ENCODE measurements at regions not wholly inside any gene's neighbourhood (a gene's known extent, or its start where the extent isn't known, plus 50 kb on each side); places are given as distances from the start of the nearest gene placed in this dataset.
"Not testable (repeated sequence)": the region's sequence is repeated elsewhere in the genome, so short reads cannot be mapped to it uniquely, and the experiment has no call there.

DNA sequence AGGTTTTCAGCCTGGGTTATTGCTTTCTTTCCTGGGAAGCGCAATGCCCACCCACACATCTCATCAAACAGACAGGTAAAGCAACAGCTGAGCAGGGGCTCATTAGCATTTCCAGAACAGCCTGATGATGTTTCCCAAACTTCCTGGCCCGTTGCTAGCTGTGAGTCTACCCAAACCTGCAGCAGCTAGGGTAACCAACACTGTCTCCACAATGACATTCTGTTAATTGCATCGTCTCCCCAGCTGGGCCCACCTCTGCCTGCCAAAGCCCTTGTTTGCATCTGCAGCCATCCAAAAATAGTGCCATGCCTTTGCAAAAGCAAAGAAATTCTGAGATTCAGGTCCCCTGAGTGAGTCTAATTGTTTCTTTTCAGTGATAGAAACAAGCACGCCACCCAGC lies 273.0 kb downstream of the MED10 start:
- no peak overlapping the region for H3K27ac ChIP-seq (ENCODE audit: low read depth in 2 of 2, low read length in 1 of 2)
- no peaks in the 10 kb centered on the region for H3K9me3 ChIP-seq (ENCODE audit: control insufficient read depth in 2 of 2, insufficient read depth in 1 of 2, low read depth in 1 of 2, low read length in 1 of 2)
- no peak overlapping the region for H3K4me3 ChIP-seq (ENCODE audit: low read depth in 1 of 2, low read length in 2 of 2)
- H3K36me3 ChIP-seq (ENCODE audit: control insufficient read depth in 2 of 2, insufficient read depth in 2 of 2, low read length in 1 of 2): no peaks in the 10 kb centered on the region
- WGBS, 2 donors: 65 to 74% methylated on average over 4 of the region's 4 CpGs
- H3K27me3 ChIP-seq (ENCODE audit: control insufficient read depth in 1 of 2, insufficient read depth in 2 of 2, low read length in 2 of 2): no peaks in the 10 kb centered on the region
- H3K4me1 ChIP-seq (ENCODE audit: control insufficient read depth in 2 of 2, insufficient read depth in 2 of 2, low read length in 1 of 2): no peaks in the 10 kb centered on the region

DNA sequence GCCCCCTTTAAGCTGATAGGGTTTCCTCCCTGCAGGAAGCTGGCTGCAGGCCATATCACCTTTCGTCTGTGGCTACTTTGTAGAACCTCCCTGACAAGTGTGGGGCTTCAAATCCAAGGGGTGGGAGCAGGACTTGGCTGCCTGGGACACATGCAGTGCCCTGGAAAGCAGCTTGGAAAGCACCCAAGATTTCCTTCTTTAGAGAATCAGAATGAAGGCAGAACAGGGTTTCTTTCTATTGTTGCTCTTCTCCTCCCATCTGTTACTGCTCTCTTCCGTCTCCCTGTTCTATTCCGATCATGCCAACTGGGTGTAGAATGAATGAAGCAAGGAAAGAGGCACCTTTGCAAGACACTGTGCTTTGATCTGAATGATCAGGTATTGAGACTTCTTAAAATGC lies 282.2 kb downstream of the MED10 start:
- H3K36me3 ChIP-seq (ENCODE audit: control insufficient read depth in 2 of 2, insufficient read depth in 2 of 2, low read length in 1 of 2): no peaks in the 10 kb centered on the region
- H3K4me3 ChIP-seq (ENCODE audit: low read depth in 1 of 2, low read length in 2 of 2): no peak overlapping the region
- H3K27ac ChIP-seq (ENCODE audit: low read depth in 2 of 2, low read length in 1 of 2): no peak overlapping the region
- H3K4me1 ChIP-seq (ENCODE audit: control insufficient read depth in 2 of 2, insufficient read depth in 2 of 2, low read length in 1 of 2): no peaks in the 10 kb centered on the region
- WGBS, 2 donors: 45 to 46% methylated on average over 3 of the region's 3 CpGs
- H3K9me3 ChIP-seq (ENCODE audit: control insufficient read depth in 2 of 2, insufficient read depth in 1 of 2, low read depth in 1 of 2, low read length in 1 of 2): no peaks in the 10 kb centered on the region
- no peaks in the 10 kb centered on the region for H3K27me3 ChIP-seq (ENCODE audit: control insufficient read depth in 1 of 2, insufficient read depth in 2 of 2, low read length in 2 of 2)

DNA sequence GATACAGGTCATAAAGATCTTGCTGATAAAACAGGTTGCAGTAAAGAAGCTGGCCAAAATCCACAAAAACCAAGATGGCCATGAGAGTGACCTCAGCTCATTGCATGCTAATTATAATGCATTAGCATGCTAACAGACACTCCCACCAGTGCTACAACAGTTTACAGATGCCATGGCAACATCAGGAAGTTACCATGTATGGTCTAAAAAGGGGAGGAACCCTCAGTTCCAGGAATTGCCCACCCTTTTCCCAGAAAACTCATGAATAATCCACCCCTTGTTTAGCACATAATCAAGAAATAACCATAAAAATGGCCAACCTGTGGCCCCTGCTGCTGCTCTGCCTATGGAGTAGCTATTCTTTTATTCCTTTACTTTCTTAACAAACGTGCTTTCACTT lies 284.2 kb downstream of the MED10 start:
- H3K36me3 ChIP-seq (ENCODE audit: control insufficient read depth in 2 of 2, insufficient read depth in 2 of 2, low read length in 1 of 2); H3K4me3 ChIP-seq (ENCODE audit: low read depth in 1 of 2, low read length in 2 of 2); H3K4me1 ChIP-seq (ENCODE audit: control insufficient read depth in 2 of 2, insufficient read depth in 2 of 2, low read length in 1 of 2); H3K27ac ChIP-seq (ENCODE audit: low read depth in 2 of 2, low read length in 1 of 2); H3K9me3 ChIP-seq (ENCODE audit: control insufficient read depth in 2 of 2, insufficient read depth in 1 of 2, low read depth in 1 of 2, low read length in 1 of 2); H3K27me3 ChIP-seq (ENCODE audit: control insufficient read depth in 1 of 2, insufficient read depth in 2 of 2, low read length in 2 of 2): not testable (repeated sequence)
- WGBS, 2 donors: 53 to 69% methylated on average over 1 of the region's 1 CpG

DNA sequence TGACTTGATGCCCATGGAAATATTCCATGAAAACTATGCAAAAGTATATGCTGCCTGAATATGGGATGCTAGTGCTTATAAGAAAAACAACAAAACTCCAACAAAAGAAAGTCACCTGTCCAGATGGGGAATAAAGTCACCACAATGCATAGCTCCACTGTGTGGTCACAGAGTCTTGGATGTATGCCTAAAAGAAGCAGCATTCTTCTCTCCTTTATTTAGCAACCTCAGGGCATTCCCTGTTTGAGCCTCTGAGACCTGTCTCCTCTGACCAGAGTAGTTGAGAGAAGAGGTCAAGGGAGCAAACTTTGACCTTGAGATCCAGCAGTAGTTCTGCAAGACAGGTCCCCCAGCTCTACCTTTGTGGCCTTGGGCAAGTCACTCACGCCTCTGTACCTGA lies 287.5 kb downstream of the MED10 start:
- Histone ChIP-seq H3K4me3 (ENCODE audit: low read depth in 1 of 2, low read length in 2 of 2) (no peak overlapping the region), H3K4me1 (ENCODE audit: control insufficient read depth in 2 of 2, insufficient read depth in 2 of 2, low read length in 1 of 2) (no peaks in the 10 kb centered on the region), H3K27ac (ENCODE audit: low read depth in 2 of 2, low read length in 1 of 2) (no peak overlapping the region), H3K27me3 (ENCODE audit: control insufficient read depth in 1 of 2, insufficient read depth in 2 of 2, low read length in 2 of 2) (no peaks in the 10 kb centered on the region), H3K9me3 (ENCODE audit: control insufficient read depth in 2 of 2, insufficient read depth in 1 of 2, low read depth in 1 of 2, low read length in 1 of 2) (no peaks in the 10 kb centered on the region), H3K36me3 (ENCODE audit: control insufficient read depth in 2 of 2, insufficient read depth in 2 of 2, low read length in 1 of 2) (no peaks in the 10 kb centered on the region)
- 84 to 93% methylated on average over 1 of the region's 1 CpG for WGBS, 2 donors

DNA sequence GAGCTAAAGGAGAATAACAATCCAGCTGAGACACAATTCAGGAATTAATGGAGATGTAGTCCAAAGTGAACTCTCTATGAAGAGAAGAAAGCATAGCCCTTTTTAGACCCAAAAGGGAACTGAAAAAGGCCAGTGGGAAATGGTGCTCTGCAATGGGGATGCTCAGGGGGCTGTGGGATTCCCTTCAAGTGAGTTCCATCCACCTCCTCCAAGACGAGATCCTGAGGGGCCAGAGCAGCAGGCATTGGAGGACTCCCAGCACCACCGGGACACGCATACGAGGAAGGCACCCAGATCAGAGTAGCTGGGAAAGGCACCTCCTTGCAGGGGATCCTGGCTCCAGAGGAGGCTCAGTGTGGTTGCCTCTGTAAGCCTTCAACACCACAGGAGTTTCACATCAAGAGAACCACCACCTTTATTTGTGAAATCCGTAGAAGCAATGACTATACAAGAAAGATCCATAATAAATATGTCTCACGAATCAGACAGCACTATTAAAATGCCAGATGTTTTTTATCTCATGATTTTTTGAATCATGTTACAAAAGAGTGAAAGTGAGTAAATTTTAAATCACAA lies 288.2 kb downstream of the MED10 start:
- H3K36me3 ChIP-seq (ENCODE audit: control insufficient read depth in 2 of 2, insufficient read depth in 2 of 2, low read length in 1 of 2): no peaks in the 10 kb centered on the region
- H3K27me3 ChIP-seq (ENCODE audit: control insufficient read depth in 1 of 2, insufficient read depth in 2 of 2, low read length in 2 of 2): no peaks in the 10 kb centered on the region
- no peak overlapping the region for H3K27ac ChIP-seq (ENCODE audit: low read depth in 2 of 2, low read length in 1 of 2)
- H3K4me3 ChIP-seq (ENCODE audit: low read depth in 1 of 2, low read length in 2 of 2): no peak overlapping the region
- WGBS, 2 donors: 76 to 77% methylated on average over 6 of the region's 6 CpGs
- H3K4me1 ChIP-seq (ENCODE audit: control insufficient read depth in 2 of 2, insufficient read depth in 2 of 2, low read length in 1 of 2): no peaks in the 10 kb centered on the region
- no peaks in the 10 kb centered on the region for H3K9me3 ChIP-seq (ENCODE audit: control insufficient read depth in 2 of 2, insufficient read depth in 1 of 2, low read depth in 1 of 2, low read length in 1 of 2)

DNA sequence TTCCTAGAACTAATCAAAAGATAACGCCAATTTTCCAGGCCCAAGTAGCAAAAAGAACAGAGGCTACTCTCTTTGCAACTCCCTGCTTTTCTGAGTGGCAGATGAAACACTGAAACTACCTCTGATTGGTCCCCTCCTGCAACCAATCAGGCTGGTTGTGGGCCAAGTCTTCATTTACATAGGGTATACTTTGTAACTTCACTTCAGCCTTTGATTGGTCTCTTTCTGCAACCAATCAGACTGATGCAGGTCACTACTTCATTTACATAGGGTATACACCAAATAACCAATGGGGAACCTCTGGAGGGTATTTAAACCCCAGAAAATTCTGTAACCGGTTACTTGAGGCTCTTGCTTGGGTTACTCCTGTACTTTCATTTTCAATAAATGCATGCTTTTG lies 289.6 kb downstream of the MED10 start:
- H3K27ac ChIP-seq (ENCODE audit: low read depth in 2 of 2, low read length in 1 of 2): no peak overlapping the region
- H3K27me3 ChIP-seq (ENCODE audit: control insufficient read depth in 1 of 2, insufficient read depth in 2 of 2, low read length in 2 of 2): no peaks in the 10 kb centered on the region
- 82 to 84% methylated on average over 2 of the region's 2 CpGs for WGBS, 2 donors
- no peaks in the 10 kb centered on the region for H3K9me3 ChIP-seq (ENCODE audit: control insufficient read depth in 2 of 2, insufficient read depth in 1 of 2, low read depth in 1 of 2, low read length in 1 of 2)
- no peaks in the 10 kb centered on the region for H3K36me3 ChIP-seq (ENCODE audit: control insufficient read depth in 2 of 2, insufficient read depth in 2 of 2, low read length in 1 of 2)
- H3K4me3 ChIP-seq (ENCODE audit: low read depth in 1 of 2, low read length in 2 of 2): no peak overlapping the region
- no peaks in the 10 kb centered on the region for H3K4me1 ChIP-seq (ENCODE audit: control insufficient read depth in 2 of 2, insufficient read depth in 2 of 2, low read length in 1 of 2)

DNA sequence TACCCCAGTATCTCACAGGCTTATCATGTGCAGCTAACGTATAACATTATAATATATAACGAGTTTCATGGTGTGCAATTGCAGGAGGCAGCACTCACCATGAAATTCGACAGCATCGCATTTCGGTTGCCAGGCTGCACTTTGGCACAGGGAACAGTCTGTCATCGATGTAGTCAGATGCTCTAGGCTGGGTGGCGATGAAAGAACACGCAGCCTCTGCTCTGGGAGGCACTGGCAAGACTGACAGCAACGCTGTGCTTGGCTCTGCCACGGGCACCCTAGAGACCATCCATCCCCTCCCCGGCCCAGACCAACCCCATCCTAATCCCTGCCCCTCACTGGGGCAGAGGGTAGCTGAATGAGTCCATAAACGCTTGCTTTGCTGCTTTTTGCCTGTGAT lies 290.8 kb downstream of the MED10 start:
- Histone ChIP-seq H3K4me1 (ENCODE audit: control insufficient read depth in 2 of 2, insufficient read depth in 2 of 2, low read length in 1 of 2) (no peaks in the 10 kb centered on the region), H3K27me3 (ENCODE audit: control insufficient read depth in 1 of 2, insufficient read depth in 2 of 2, low read length in 2 of 2) (no peaks in the 10 kb centered on the region), H3K9me3 (ENCODE audit: control insufficient read depth in 2 of 2, insufficient read depth in 1 of 2, low read depth in 1 of 2, low read length in 1 of 2) (no peaks in the 10 kb centered on the region), H3K36me3 (ENCODE audit: control insufficient read depth in 2 of 2, insufficient read depth in 2 of 2, low read length in 1 of 2) (no peaks in the 10 kb centered on the region), H3K4me3 (ENCODE audit: low read depth in 1 of 2, low read length in 2 of 2) (no peak overlapping the region), H3K27ac (ENCODE audit: low read depth in 2 of 2, low read length in 1 of 2) (no peak overlapping the region)
- 92 to 93% methylated on average over 12 of the region's 12 CpGs for WGBS, 2 donors

DNA sequence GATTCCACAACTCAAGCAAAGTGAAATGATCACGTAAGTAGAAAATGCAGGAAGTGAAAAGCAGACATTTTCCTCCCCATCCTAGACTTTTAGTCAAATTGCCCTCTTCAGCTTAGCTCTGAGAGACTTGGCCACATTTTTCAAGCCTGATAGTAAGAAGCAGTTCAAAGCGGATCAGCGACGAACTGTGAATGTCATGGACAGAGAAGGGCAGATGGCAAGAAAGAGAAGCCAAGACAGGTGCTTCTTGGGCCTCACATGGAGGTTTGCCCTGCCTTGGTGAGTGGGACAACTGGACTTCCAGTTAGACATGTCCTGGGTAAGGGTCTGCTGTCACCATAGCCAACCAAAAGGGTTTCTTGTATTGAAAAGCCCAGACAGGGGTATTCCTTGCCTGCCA lies 291.5 kb downstream of the MED10 start:
- Histone ChIP-seq H3K36me3 (ENCODE audit: control insufficient read depth in 2 of 2, insufficient read depth in 2 of 2, low read length in 1 of 2) (no peaks in the 10 kb centered on the region), H3K27me3 (ENCODE audit: control insufficient read depth in 1 of 2, insufficient read depth in 2 of 2, low read length in 2 of 2) (no peaks in the 10 kb centered on the region), H3K4me3 (ENCODE audit: low read depth in 1 of 2, low read length in 2 of 2) (no peak overlapping the region), H3K9me3 (ENCODE audit: control insufficient read depth in 2 of 2, insufficient read depth in 1 of 2, low read depth in 1 of 2, low read length in 1 of 2) (no peaks in the 10 kb centered on the region), H3K4me1 (ENCODE audit: control insufficient read depth in 2 of 2, insufficient read depth in 2 of 2, low read length in 1 of 2) (no peaks in the 10 kb centered on the region), H3K27ac (ENCODE audit: low read depth in 2 of 2, low read length in 1 of 2) (no peak overlapping the region)
- WGBS, 2 donors: 90 to 95% methylated on average over 4 of the region's 4 CpGs

DNA sequence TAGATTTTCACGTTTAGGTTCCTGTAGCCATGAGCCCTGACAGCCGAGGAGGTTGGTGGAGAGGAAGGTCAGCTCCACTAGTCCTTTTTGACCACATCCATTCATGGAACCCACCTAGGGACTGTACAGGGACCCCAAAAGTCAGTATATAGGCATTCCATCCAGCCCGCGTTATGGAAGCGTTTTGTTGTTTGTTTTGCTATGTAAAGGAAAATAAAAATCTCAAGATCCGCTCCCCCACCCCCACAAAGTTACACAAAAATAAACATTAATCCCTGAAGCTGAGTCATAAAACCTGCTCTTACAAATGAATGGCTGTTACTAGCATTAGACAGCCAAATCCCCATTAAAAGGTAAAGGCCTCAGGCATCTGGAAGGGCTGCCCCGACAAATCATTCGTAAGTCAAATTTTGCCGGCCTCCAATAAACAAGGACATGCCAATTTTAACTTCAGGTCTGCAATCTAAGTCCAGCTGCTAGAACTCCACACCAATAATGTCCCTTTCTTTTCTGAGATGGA lies 292.9 kb downstream of the MED10 start:
- H3K4me3 ChIP-seq (ENCODE audit: low read depth in 1 of 2, low read length in 2 of 2): no peak overlapping the region
- H3K36me3 ChIP-seq (ENCODE audit: control insufficient read depth in 2 of 2, insufficient read depth in 2 of 2, low read length in 1 of 2): no peaks in the 10 kb centered on the region
- no peaks in the 10 kb centered on the region for H3K9me3 ChIP-seq (ENCODE audit: control insufficient read depth in 2 of 2, insufficient read depth in 1 of 2, low read depth in 1 of 2, low read length in 1 of 2)
- no peak overlapping the region for H3K27ac ChIP-seq (ENCODE audit: low read depth in 2 of 2, low read length in 1 of 2)
- no peaks in the 10 kb centered on the region for H3K4me1 ChIP-seq (ENCODE audit: control insufficient read depth in 2 of 2, insufficient read depth in 2 of 2, low read length in 1 of 2)
- 49 to 59% methylated on average over 9 of the region's 9 CpGs for WGBS, 2 donors
- no peaks in the 10 kb centered on the region for H3K27me3 ChIP-seq (ENCODE audit: control insufficient read depth in 1 of 2, insufficient read depth in 2 of 2, low read length in 2 of 2)

DNA sequence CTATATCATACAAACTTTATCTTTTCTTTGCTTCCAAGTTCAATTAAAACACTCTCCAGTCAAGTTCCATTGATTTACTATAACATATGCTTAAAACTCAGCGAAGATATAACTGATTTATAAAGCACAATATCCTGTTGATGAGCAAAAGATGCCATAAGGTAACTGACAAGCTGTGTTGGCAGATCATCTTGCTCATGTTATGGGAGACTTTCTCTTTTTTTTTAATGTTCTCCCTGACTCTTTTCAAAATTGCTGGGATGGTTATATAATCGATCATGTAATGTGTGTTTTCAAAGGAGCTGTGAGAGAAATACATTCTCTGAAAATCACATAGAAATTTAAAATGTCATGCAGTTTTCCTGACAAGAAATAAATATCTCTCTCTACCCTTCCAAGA lies 293.5 kb downstream of the MED10 start:
- H3K9me3 ChIP-seq (ENCODE audit: control insufficient read depth in 2 of 2, insufficient read depth in 1 of 2, low read depth in 1 of 2, low read length in 1 of 2): no peaks in the 10 kb centered on the region
- H3K4me3 ChIP-seq (ENCODE audit: low read depth in 1 of 2, low read length in 2 of 2): no peak overlapping the region
- H3K27ac ChIP-seq (ENCODE audit: low read depth in 2 of 2, low read length in 1 of 2): no peak overlapping the region
- WGBS, 2 donors: 69 to 70% methylated on average over 2 of the region's 2 CpGs
- H3K36me3 ChIP-seq (ENCODE audit: control insufficient read depth in 2 of 2, insufficient read depth in 2 of 2, low read length in 1 of 2): no peaks in the 10 kb centered on the region
- H3K27me3 ChIP-seq (ENCODE audit: control insufficient read depth in 1 of 2, insufficient read depth in 2 of 2, low read length in 2 of 2): no peaks in the 10 kb centered on the region
- H3K4me1 ChIP-seq (ENCODE audit: control insufficient read depth in 2 of 2, insufficient read depth in 2 of 2, low read length in 1 of 2): no peaks in the 10 kb centered on the region
